ENCODE measurements at regions not wholly inside any gene's neighbourhood (a gene's known extent, or its start where the extent isn't known, plus 50 kb on each side); places are given as distances from the start of the nearest gene placed in this dataset.
"Not testable (repeated sequence)": the region's sequence is repeated elsewhere in the genome, so short reads cannot be mapped to it uniquely, and the experiment has no call there.

DNA sequence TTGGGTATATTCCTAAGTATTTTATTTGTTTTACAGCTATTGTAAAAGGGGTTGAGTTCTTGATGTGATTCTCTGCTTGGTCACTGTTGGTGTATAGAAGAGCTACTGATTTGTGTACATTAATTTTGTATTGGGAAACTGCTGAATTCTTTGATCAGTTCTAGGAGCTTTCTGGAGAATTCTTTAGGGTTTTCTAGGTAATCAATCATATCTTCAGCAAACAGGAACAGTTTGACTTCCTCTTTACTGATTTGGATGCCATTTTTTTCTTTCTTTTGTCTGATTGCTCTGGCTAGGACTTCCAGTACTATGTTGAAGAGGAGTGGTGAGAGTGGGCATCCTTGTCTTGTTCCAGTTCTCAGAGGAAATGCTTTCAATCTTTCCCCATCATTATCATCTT is 50.1 kb upstream of the VSIG4 start:
- TF ChIP-seq CTCF (IDR thresholded peaks at IDR 0.05; ENCODE audit: extremely low read depth in 1 of 2, insufficient read depth in 1 of 2, low read depth in 1 of 2, low read length in 2 of 2); EZH2 (IDR thresholded peaks at IDR 0.05; ENCODE audit: borderline replicate concordance, low read depth, low read length, severe bottlenecking); POLR2A (IDR thresholded peaks at IDR 0.05; ENCODE audit: low read depth, low read length); MYC (IDR thresholded peaks at IDR 0.05; ENCODE audit: low read depth, low read length): not testable (repeated sequence)
- TF ChIP-seq, protein P1, sequence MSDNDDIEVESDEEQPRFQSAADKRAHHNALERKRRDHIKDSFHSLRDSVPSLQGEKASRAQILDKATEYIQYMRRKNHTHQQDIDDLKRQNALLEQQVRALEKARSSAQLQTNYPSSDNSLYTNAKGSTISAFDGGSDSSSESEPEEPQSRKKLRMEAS (IDR thresholded peaks at IDR 0.05; ENCODE audit: insufficient read depth, insufficient read length), result not testable (repeated sequence)

All from endothelial cell of umbilical vein (primary cell).